IMR-90 (cell line): ENCODE measurements at regions not wholly inside any gene's neighbourhood (a gene's known extent, or its start where the extent isn't known, plus 50 kb on each side); places are given as distances from the start of the nearest gene placed in this dataset.

Experiments
- CEBPB ChIP-seq: IDR thresholded peaks from 2 replicates; pipeline ENCODE4 v1.6.1; 2012; ENCODE audit warnings: low read depth, low read length, improper control_type of control experiment
- MAZ ChIP-seq: IDR thresholded peaks from 2 replicates; pipeline ENCODE4 v1.6.1; 2012; ENCODE audit warnings: low read depth, mild to moderate bottlenecking, low read length, improper control_type of control experiment, moderate library complexity, borderline replicate concordance
- POLR2A ChIP-seq: IDR thresholded peaks from 2 replicates; pipeline ENCODE4 v1.6.1; 2012; ENCODE audit warnings: mild to moderate bottlenecking, low read depth, low read length
- RCOR1 ChIP-seq: IDR thresholded peaks from 2 replicates; pipeline ENCODE4 v1.6.1; 2012; ENCODE audit warnings: mild to moderate bottlenecking, low read length, improper control_type of control experiment; ENCODE audit not compliant: insufficient replicate concordance
- TF ChIP-seq, protein P1 (sequence below): conservative IDR thresholded peaks from 2 replicates; pipeline ENCODE4 v1.5.1; 2012; ENCODE audit warnings: mild to moderate bottlenecking, low read depth, low read length, improper control_type of control experiment
- TF ChIP-seq, protein P2 (sequence below): fragments of 150-350 bp; IDR thresholded peaks from 2 replicates; pipeline ENCODE4 v1.6.1; 2016; ENCODE audit warnings: low read depth, mild to moderate bottlenecking, low read length, moderate library complexity, borderline replicate concordance

DNA sequence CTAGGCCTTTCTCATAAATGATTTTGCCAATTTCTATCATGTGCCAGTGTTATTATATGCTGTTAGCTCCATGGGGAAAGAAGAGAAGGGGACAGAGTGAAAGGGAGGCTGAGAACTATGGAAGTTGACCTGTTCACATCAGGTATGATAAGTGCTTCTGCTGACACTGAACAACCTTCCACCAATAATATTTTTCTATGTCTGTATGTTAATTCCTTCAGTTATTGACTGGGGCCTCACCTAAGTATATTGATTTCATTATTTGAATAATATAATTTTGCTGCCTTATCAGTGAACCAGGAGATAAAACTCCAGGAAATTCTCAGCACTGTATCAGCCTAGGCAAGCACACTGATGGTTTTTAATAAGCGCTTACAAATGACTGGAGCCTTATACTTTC, 262.8 kb downstream of the SNCA start:
- TF ChIP-seq, protein P1, sequence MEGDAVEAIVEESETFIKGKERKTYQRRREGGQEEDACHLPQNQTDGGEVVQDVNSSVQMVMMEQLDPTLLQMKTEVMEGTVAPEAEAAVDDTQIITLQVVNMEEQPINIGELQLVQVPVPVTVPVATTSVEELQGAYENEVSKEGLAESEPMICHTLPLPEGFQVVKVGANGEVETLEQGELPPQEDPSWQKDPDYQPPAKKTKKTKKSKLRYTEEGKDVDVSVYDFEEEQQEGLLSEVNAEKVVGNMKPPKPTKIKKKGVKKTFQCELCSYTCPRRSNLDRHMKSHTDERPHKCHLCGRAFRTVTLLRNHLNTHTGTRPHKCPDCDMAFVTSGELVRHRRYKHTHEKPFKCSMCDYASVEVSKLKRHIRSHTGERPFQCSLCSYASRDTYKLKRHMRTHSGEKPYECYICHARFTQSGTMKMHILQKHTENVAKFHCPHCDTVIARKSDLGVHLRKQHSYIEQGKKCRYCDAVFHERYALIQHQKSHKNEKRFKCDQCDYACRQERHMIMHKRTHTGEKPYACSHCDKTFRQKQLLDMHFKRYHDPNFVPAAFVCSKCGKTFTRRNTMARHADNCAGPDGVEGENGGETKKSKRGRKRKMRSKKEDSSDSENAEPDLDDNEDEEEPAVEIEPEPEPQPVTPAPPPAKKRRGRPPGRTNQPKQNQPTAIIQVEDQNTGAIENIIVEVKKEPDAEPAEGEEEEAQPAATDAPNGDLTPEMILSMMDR: no peak
- TF ChIP-seq POLR2A (no peak), CEBPB (no peak), MAZ (no peak), RCOR1 (no peak)
- TF ChIP-seq, protein P2, sequence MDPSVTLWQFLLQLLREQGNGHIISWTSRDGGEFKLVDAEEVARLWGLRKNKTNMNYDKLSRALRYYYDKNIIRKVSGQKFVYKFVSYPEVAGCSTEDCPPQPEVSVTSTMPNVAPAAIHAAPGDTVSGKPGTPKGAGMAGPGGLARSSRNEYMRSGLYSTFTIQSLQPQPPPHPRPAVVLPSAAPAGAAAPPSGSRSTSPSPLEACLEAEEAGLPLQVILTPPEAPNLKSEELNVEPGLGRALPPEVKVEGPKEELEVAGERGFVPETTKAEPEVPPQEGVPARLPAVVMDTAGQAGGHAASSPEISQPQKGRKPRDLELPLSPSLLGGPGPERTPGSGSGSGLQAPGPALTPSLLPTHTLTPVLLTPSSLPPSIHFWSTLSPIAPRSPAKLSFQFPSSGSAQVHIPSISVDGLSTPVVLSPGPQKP: no peak
